Lung (tissue), 11 donors: ENCODE measurements at regions not wholly inside any gene's neighbourhood (a gene's known extent, or its start where the extent isn't known, plus 50 kb on each side); places are given as distances from the start of the nearest gene placed in this dataset.
"Not testable (repeated sequence)": the region's sequence is repeated elsewhere in the genome, so short reads cannot be mapped to it uniquely, and the experiment has no call there.

Experiments used
- ATAC-seq: fragments of 200-7000 bp; cut with Tn5 transposase; one replicate; pipeline ENCODE4 v1.9.1; 2020; ENCODE audit warnings: moderate number of reproducible peaks; ENCODE audit not compliant: insufficient read depth, low FRiP score
- DNase-seq, 3 donors: peaks; one replicate each; pipeline ENCODE4 v3.0.0-alpha.2; 2013 to 2017
- H3K27ac ChIP-seq, 2 donors: one replicate each; pipeline ENCODE4 v1.5.1; 2013; ENCODE audit warnings: mild to moderate bottlenecking in 2 of 2, moderate library complexity in 2 of 2, control low read depth in 1 of 2, inconsistent platforms in 1 of 2, low read depth in 1 of 2, low read length in 1 of 2
- H3K27me3 ChIP-seq, 3 donors: one replicate each; pipeline ENCODE4 v1.5.1; 2013; ENCODE audit warnings: low read length in 2 of 3; ENCODE audit not compliant: control insufficient read depth in 3 of 3, insufficient read depth in 3 of 3
- H3K36me3 ChIP-seq, 4 donors: one replicate each; pipeline ENCODE4 v1.5.1; 2013; ENCODE audit warnings: low read length in 4 of 4, mild to moderate bottlenecking in 1 of 4, moderate library complexity in 1 of 4; ENCODE audit not compliant: control insufficient read depth in 4 of 4, insufficient read depth in 4 of 4
- H3K4me1 ChIP-seq, 5 donors: one replicate each; pipeline ENCODE4 v1.5.1; 2013; ENCODE audit warnings: low read length in 5 of 5, mild to moderate bottlenecking in 2 of 5, moderate library complexity in 1 of 5; ENCODE audit not compliant: control insufficient read depth in 5 of 5, insufficient read depth in 5 of 5
- H3K4me3 ChIP-seq: one replicate; pipeline ENCODE4 v1.5.1; 2013; ENCODE audit warnings: mild to moderate bottlenecking, control low read depth, moderate library complexity
- H3K9ac ChIP-seq, 2 donors: one replicate each; pipeline ENCODE4 v1.5.1; 2013; ENCODE audit warnings: low read length in 2 of 2, control low read depth in 1 of 2; ENCODE audit not compliant: insufficient read depth in 1 of 2
- H3K9me3 ChIP-seq, 4 donors: one replicate each; pipeline ENCODE4 v1.5.1; 2013; ENCODE audit warnings: low read length in 3 of 4, mild to moderate bottlenecking in 1 of 4, moderate library complexity in 1 of 4; ENCODE audit not compliant: control insufficient read depth in 4 of 4, insufficient read depth in 3 of 4
- WGBS, 2 donors: extraction: QIAGEN DNeasy Blood & Tissue Kit; methylation state at CpG; one replicate each; pipeline ENCODE4 v1.1.7; 2013; 5-methylcytosine and 5-hydroxymethylcytosine counted together
- TF ChIP-seq, protein P1 (sequence below): IDR thresholded peaks from 2 replicates; pipeline ENCODE4 v1.5.1; 2012; ENCODE audit warnings: mild to moderate bottlenecking; ENCODE audit errors: control extremely low read depth, extremely low read depth
- donor health status: control.
- donor health status: control.
- donor health status: Bipolar disorder and iron deficiency.
- donor health status: healthy.
- donor health status: DM: yes; HTN: yes; CAD: no.

GRCh38 chrX:40530509-40530908 is 50.3 kb upstream of the ATP6AP2 start:
- Histone ChIP-seq H3K9me3 (no peaks in the 10 kb centered on the region), H3K4me1 (no peaks in the 10 kb centered on the region), H3K36me3 (no peaks in the 10 kb centered on the region), H3K27me3 (peaks cover 3 to 15% (median 4%) of the 10 kb centered on the region in 3 donors), H3K9ac (no peak overlapping the region), H3K27ac (no peak overlapping the region), H3K4me3 (no peak overlapping the region)
- ATAC-seq = no peak
- TF ChIP-seq, protein P1, sequence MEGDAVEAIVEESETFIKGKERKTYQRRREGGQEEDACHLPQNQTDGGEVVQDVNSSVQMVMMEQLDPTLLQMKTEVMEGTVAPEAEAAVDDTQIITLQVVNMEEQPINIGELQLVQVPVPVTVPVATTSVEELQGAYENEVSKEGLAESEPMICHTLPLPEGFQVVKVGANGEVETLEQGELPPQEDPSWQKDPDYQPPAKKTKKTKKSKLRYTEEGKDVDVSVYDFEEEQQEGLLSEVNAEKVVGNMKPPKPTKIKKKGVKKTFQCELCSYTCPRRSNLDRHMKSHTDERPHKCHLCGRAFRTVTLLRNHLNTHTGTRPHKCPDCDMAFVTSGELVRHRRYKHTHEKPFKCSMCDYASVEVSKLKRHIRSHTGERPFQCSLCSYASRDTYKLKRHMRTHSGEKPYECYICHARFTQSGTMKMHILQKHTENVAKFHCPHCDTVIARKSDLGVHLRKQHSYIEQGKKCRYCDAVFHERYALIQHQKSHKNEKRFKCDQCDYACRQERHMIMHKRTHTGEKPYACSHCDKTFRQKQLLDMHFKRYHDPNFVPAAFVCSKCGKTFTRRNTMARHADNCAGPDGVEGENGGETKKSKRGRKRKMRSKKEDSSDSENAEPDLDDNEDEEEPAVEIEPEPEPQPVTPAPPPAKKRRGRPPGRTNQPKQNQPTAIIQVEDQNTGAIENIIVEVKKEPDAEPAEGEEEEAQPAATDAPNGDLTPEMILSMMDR = no peak
- 75 to 94% methylated on average over 2 of the region's 2 CpGs for WGBS, 2 donors
- no peak for DNase-seq

- 94 to 100% methylated on average over 3 of the region's 3 CpGs for WGBS, 2 donors
- ATAC-seq = no peak
Measured at GRCh38 chrX:40527543-40527942, 53.2 kb upstream of the ATP6AP2 start.

GRCh38 chrX:40526412-40526811 is 54.4 kb upstream of the ATP6AP2 start:
- ATAC-seq = no peak
- peaks cover 3 to 21% (median 4%) of the 10 kb centered on the region in 3 donors for H3K27me3 ChIP-seq
- WGBS, 2 donors = 80 to 93% methylated on average over 2 of the region's 2 CpGs

More at GRCh38 chrX:40527543-40527942, 53.2 kb upstream of the ATP6AP2 start:
- Histone ChIP-seq H3K27ac (no peak overlapping the region), H3K4me1 (peaks cover 0 to 3% (median 0%) of the 10 kb centered on the region in 5 donors), H3K9ac (no peak overlapping the region), H3K9me3 (peaks cover 0 to 2% (median 0%) of the 10 kb centered on the region in 4 donors), H3K36me3 (no peaks in the 10 kb centered on the region), H3K4me3 (no peak overlapping the region), H3K27me3 (peaks cover 3 to 24% (median 4%) of the 10 kb centered on the region in 3 donors)
- TF ChIP-seq, protein P1 = no peak
- DNase-seq = no peak

DNA sequence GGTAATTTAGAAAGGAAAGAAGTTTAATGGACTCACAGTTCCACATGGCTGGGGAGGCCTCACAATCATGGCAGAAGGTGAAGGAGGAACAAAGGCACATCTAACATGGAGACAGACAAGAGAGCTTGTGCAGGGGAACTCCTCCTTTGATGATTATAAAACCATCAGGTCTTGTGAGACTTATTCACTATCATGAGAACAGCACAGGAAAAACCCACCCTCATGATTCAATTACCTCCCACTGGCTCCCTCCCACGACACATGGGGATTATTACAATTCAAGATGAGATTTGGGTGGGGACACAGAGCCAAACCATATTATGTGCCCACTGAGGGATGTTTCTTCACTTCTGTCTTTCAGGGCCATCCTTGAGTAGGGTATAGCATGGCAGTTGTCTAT is 54.9 kb upstream of the ATP6AP2 start:
- not testable (repeated sequence) for DNase-seq, H3K9ac ChIP-seq, H3K9me3 ChIP-seq, H3K36me3 ChIP-seq, H3K27ac ChIP-seq, H3K4me3 ChIP-seq, ATAC-seq, H3K4me1 ChIP-seq
- WGBS, 2 donors = 49 to 100% methylated on average over 1 of the region's 1 CpG
- H3K27me3 ChIP-seq = peaks cover 3 to 21% (median 4%) of the 10 kb centered on the region in 3 donors

More at GRCh38 chrX:40526412-40526811, 54.4 kb upstream of the ATP6AP2 start:
- TF ChIP-seq, protein P1 = no peak
- Histone ChIP-seq H3K9ac (no peak overlapping the region), H3K36me3 (no peaks in the 10 kb centered on the region), H3K27ac (no peak overlapping the region), H3K4me1 (peaks cover 0 to 3% (median 0%) of the 10 kb centered on the region in 5 donors), H3K4me3 (no peak overlapping the region), H3K9me3 (peaks cover 0 to 2% (median 0%) of the 10 kb centered on the region in 4 donors)
- DNase-seq = no peak
